GM21529 (cell line): ENCODE measurements at regions not wholly inside any gene's neighbourhood (a gene's known extent, or its start where the extent isn't known, plus 50 kb on each side); places are given as distances from the start of the nearest gene placed in this dataset.

Experiments
- ATAC-seq: cut with Tn5 transposase; IDR thresholded peaks from one replicate; pipeline ENCODE4 v1.9.1; 2021; ENCODE audit not compliant: unreplicated experiment

DNA sequence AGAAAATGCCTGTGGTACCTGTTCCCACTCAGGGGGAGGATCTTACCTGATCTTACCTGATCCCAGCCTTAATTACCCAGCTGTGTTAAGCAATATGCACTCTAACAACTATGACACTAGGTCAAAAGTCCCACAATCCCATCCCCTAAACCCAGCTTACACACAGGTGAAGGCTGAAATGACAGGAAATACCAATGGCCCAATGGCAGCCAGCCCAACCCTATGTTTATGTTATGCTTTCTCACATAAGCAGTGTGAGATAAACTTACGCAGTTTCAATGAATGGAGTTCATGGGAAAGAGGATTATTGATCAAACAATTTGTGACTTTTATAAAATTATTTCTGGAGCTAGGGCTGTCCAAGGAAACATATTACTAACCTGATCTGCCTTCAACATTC, 91.9 kb downstream of the GPAM start:
- ATAC-seq: no peak

DNA sequence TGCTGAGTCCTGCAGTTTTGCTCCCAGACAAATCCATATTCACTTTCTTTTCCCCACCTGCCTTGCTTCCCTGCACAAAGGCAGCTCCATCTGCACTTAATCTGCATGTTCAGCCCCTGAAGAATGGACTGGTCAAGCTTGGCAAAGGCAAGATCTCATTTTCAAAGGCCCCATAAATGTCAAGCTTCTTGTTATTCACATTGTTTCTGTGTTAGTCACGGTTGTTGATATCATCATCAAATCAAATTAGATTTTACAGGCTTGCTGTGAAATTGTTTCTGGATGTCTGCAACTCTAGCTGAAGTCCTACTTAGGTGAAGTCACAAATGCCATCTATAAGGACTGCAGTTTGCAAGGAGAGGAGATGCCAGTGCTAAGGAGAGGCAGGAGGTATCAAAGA, 91.0 kb downstream of the GPAM start:
- no peak for ATAC-seq

DNA sequence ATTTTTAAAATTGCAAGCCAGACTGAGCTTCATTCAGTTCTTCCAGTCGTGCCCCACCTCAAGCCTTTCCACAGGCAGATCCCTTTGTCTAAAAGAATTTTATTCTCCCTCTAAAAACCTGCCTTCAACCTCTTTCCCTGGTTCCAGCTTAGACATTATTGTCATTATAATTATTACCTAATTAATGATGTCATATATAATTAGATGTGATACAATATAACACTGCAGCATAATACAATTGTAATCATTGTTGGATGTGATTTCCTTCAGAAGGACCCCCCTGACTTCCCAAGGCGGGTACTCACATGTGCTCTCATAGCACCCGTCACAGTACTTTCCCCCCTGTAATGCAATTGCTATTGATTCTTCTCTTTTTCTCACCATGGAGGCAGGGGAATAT, 88.6 kb downstream of the GPAM start:
- ATAC-seq: no peak

DNA sequence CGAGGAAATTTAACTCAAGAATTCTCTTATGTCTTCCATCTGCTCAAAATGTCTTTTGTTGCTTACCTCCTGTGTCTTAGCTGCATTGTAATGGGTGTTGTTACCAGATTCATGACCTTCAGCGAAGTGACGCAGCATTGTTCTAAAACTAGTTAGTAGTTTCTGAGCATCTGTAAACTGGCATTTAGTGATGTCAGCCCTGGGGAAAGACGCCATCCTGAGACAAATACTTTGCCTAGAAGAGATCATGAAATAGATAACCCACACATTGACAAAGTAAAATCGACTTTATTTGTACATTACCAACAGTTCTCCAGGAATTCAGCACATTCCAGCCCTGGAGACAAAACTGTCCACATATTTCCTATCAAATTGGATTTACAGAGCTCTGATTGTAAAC, 87.8 kb downstream of the GPAM start:
- ATAC-seq: no peak

DNA sequence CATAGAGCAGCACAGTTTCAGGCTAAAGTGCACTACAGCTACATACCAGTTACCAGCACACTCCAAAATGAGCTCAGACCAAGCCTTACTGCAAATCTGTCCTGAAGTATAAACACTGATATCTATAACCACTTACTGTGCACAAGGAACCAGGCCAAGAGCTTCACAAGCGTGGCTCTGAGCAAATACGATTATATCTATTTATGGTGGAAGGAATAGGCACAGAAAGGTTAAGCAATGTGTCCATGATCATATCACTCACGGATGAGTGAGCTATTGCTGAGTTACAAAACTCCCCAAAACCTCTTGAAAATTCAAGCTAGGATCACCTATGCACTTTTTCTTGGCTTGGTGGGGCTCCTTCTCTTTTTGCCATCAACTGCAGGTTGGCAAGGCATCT, 84.9 kb downstream of the GPAM start:
- ATAC-seq: no peak
